Activated naive CD8-positive, alpha-beta T cell treated with anti-CD3 and anti-CD28 coated beads, Interleukin-2, amount 50 U/mL, for 16 hours (primary cell): ENCODE measurements at regions not wholly inside any gene's neighbourhood (a gene's known extent, or its start where the extent isn't known, plus 50 kb on each side); places are given as distances from the start of the nearest gene placed in this dataset.

Experiments used
- DNase-seq: peaks from one replicate; pipeline ENCODE4 v3.0.0-alpha.2; 2020; ENCODE audit warnings: low read depth, low spot score

DNA sequence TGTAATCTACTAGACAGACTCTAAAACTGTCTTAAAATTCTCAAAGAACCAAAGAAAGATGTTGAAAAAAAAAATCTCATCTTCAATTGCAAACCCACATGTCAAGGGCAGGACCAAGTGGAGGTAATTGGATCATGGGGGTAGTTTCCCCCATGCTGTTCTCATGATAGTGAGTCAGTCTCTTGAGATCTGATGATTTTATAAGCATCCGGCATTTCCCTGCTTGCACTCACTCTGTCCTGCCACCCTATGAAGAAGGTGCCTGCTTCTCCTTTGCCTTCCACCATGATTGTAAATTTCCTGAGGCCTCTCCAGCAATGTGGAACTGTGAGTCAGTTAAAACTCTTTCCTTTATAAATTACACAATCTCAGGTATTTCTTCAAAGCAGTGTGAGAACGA, 257.0 kb downstream of the HHIPL2 start:
- DNase-seq: no peak

DNA sequence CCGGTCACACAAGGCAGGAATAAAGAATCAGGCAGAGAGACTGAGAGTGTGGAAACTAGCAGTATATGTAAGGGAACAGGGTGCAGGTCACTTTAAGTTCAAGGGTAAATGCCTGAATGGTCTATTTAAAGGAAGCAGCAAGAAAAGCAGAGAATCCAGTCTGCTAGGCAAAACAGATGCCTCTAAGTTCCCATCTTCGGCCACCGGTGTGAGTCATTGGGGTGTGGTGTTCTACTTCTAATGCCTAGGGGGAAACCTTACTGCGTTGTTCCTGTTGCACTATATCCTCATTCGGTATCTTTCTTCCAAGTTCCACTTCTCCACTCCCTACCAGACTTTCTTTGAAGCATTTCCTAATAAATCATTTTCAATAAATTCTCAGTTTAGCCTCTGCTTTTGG, 259.9 kb downstream of the HHIPL2 start:
- DNase-seq: no peak

DNA sequence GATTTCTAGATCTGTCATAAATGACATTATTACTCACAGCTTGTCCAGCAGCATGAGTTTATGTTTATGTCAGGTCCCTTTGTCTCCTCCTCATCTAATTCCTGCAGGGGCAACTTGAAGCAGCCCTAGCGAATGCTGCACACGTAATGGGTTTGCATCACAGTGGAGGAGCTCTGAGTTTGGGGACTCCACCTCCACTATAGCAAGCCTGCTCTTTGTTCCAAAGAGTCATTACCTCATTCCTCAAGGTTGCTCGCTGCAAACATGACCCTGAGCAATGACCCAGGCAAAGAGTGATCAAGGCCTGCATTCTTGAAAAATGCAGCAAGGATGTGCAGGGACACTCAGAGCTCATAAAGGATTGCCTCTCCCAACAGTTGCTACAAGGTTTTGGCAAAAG, 261.9 kb downstream of the HHIPL2 start:
- DNase-seq: no peak

DNA sequence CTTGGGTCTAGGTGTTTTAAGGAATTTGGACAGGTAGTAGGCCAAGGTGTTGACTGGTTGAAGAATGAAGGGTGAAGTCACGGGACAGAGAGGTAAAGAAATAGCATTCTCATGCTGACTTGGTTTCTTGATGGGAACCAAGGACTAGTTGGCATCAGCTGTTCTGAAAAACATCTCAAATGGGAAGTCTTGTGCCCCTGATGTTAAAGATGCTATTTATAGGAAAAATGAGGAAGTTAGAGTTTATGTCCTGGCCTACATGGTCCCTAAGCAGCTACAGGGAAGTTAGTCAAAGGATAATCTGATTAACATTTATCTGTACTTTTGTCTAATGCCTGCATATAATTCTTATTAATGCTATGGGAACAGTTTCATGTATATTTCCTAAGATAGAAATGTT, 262.4 kb downstream of the HHIPL2 start:
- DNase-seq: no peak

DNA sequence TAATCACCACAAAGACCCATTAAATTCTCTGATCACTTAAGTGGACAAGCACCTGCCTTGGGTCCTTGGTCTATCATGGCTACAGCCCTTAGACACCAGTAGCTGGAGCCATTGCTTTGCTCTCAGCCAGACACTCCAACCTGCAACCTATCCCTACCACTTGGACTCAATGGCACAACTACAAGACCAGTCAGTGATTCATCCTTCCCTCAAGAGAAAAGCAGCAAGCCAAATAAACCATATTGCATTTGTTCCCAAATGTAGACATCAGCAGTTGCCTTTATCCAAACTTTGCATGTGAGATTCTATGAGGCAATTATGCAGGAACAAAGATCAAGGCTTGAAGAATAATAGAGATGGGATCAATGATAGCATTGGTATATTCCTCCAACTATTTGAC, 263.4 kb downstream of the HHIPL2 start:
- no peak for DNase-seq

DNA sequence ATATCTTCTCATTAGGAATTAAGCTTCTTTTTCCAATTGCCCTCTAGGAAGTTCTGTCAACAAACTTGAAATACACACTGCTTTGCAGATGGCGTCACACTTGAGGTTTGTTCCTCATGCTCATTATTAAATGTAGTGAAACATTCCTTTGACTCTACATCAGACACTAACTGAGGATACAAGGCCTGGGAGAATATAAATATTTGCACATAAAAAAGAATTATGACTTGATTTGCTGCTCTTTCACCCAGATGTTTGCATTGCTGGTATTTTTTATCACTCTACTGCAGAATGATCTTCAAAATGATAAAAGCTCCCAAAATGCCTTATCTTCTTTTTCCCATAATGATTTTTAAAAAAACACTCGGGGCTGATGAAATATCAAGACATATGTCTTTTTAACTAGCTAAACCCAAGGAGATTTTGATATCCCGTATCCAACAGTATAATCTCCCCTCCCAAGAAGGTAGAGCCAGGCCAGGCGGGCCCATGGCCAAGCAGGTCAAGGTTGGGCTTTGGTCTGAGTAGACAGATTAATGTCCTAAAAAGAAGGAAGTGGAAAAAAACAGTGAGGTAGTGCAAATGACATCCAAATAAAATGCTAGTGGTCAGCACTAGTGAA, 264.6 kb downstream of the HHIPL2 start:
- no peak for DNase-seq

DNA sequence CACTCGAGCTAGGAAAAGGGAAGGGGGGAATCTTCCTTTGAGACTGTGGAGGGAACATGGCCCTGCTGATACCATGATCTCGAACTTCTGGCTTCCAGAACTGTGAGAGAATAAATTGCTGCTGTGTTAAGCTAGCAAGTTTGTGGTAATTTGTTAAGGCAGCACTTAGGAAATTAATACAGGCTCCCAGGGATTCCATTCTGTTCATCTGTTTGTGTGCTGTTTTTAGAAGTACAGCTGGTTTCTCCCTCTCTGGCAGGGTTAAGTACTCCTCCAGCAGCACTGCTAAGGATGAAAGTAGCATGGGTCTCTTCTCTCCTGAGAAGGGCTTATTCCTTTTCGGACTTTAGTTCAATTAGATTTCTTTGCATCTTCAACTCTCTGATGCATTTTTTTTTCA, 268.3 kb downstream of the HHIPL2 start:
- DNase-seq: no peak

DNA sequence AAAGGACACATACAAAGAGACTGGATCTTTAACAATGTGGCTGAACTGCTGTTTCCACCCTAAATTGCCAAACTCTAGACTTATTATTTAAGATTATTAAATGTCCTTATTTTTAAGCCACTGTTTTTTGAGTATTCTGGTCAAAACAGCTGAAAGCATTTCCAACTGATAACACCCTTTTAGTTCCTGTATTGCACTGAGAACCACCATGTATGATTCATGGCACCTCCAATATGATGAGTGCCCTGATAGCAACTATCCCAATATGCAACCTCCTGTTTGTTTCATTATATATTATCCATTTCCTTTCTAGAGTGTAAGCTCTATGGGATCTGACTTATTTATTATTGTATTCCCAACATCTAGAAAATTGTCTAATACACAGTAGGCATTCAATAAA, 269.4 kb downstream of the HHIPL2 start:
- DNase-seq: no peak

DNA sequence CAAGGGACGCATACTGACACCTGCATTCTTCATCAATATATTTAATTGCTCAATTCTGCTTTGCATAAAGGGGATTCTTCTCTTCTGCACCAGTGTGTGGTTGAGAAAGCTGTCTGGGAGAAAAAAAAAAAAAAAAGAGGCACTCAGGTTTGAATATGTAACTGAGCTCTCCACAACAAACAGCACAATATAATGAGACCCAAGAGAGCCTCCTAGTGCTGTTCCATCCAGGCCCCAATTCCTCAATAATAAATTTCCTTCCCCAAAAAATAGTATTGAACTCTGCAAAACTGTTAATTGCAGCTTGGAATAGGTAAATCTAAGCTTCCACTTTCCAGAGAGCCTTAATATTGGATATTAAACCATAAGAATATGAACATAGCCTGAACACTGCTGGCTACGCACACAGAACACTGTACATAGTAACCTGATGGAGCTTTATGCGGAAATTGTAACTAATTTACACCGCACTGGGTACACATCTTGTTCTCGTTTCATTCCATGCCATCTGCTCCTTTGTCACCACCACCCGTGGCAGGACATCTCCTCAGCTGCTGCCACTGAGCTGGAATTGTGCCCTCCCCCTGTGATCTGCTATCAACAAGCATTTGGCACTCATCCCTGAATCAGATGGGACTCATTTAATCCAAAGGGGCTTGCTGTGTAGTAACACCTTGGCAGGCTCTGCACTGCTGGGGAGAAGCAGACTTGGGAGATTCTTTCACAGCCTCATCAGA, 272.0 kb downstream of the HHIPL2 start:
- no peak for DNase-seq

DNA sequence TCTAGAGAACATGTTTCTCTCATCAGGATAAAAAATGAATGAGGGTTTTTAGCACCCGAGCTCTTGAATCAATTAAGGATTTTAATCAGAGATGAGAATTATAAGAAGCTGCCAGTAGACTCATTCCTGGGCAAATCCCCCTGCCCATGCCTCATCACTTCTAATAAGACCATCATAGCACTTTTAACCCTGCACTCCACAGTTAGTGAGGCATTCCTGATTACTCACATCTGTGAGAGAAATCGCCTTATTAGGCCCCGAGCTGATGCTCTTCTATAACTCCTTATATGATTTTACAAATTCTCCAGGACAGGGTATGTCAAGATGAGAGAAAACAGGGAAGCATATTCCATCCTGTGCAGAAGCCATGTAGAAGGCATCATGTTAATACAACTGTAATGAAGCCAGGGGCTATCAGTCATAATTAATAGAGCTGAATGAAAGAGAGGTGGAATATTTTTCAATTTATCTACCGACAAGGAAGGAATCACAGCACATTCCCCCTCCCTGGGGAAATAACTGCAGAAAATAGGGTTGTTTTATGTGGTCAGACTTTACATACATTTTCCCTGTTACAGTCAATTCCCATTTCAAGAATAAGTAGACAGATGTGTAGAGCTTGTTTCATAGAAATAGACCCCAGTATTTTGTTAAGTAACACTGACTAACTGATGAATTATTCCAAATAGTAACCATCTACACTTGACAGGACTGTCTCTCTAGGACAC, 272.7 kb downstream of the HHIPL2 start:
- no peak for DNase-seq

DNA sequence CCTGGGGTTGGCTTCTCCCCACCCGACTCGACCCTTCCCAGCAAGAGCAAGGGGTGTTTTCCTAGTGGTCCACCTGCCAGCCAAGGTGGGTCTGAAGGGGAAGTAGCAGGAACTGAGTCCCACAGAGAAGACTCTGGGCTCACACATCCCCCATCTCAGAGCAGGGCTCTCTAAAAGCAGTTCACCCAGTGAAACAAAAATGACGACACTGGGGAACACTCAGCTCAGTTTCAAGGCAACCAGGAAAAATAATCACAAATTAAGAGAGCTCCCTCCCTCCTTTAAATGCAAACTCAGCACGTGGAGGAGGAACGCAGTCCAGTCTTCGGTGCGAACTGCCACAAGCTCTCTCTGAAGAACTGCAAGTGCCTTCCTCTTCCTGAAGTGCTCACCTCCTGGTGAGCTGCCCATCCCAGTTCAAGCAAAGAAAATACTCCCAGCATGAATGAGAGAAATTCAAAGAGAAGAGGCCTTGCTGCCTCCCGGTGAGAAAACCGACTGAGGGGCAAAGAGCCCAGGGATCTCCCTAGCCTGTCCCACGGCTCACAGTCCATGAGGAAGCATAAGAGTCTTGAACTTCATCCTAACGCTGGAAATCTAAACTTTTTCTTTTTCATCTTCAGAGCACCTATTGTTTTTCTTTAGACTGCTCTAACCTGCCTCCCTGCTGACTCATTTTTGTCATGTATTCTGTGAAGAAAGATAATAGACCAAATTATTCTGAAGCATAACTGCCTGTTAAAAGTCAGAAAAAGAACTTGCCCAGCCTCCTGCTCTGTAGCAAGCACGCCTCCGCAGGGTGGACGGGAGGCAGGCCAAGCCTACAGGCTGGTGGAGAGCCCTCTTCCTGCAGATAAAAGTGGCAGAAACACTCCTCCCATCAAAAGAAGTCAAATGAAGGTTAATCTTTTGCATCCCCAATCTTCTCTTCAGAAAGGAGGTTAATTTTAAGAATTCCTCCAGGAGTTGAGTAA, 281.4 kb downstream of the HHIPL2 start:
- no peak for DNase-seq

DNA sequence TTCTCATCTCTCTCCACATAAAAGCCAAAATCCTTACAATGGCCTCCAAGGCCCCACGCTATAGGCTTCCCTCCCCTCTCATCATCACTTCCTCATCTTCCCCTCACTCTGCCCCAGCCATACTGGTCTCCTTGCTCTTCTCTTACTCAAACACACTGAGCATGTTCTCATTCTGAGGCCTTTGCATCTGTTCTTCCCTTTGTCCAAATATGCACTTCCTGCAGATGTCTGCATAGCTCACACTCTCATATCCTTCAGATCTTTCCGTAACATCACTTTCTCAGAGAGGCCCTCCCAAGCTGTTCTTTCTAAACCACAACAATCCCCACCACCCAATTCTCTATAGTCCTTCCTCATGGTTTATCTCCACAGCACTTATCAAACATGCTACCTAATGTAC, 284.1 kb downstream of the HHIPL2 start:
- DNase-seq: no peak

DNA sequence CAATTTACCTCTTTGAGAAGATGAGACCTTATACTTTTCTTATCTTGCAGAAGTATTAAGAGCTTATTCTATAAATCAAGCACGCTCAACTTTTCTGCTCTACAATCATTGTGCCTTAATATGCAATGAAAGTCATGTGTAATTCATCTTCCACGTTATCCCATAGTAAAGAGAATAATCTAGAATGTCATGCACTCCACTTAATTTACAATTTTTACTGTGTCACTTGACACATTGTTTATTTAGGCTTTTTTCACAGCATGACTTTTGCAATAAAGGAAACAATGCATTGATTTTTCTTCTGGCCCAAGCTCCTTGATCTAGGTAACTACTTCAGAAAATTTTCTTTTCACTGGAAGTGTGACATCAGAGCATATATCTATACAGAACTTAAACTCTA, 290.9 kb downstream of the HHIPL2 start:
- DNase-seq: no peak

DNA sequence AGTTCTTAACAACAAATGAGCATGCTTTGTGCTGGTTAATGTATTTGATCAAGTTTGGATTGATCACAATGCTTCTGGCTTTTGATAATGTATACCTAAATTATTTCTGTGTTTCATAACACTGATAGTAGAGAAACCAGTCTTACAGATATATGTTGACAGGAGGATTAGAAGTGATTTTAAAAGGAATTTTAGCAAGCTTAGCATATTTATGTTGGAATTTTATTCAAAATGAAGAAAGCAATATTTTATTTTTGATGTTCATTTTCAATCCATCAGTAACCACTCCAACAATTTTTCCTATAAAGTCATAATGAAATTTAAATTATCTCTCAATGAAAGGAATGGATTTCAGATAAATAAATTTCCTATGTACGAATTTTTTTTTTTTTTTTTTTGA, 291.8 kb downstream of the HHIPL2 start:
- DNase-seq: no peak

DNA sequence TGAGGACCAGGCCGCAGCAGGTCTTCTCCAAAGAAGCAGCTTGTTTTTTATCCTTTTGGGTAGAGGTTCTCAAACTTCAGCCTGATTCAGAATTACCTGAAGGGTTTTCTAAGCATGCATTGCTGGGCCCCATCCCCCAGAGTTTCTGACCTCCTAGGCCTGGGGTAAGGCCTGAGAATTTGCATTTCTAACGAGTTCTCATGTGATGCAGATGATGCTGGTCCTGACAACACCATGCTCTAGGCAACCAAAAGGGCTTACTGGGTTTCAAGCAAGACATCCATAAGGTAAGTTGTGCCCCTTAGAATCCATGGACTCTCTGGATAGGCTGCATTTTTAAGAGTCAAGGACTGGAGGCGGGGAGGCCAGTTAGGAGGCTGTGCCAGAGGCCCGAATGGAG, 295.1 kb downstream of the HHIPL2 start:
- DNase-seq: no peak

DNA sequence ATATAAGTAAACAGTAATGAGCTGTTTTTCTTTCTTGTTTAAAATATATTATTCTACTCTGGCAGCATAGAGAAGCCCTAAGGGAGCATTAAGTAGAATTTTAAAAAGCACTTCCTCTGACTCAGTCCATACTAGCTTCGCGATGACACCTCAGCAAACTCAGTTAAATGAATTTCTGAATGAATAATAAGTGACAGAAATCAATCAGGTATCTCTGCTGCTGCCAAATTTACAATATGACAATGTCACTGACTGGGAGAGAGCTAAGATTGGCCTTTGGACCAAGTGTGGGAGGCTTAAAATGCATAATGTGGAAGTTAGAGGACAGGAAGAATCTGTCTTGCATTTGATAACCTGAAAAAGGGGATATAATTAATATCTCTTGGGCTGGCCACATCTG, 296.1 kb downstream of the HHIPL2 start:
- DNase-seq: no peak

DNA sequence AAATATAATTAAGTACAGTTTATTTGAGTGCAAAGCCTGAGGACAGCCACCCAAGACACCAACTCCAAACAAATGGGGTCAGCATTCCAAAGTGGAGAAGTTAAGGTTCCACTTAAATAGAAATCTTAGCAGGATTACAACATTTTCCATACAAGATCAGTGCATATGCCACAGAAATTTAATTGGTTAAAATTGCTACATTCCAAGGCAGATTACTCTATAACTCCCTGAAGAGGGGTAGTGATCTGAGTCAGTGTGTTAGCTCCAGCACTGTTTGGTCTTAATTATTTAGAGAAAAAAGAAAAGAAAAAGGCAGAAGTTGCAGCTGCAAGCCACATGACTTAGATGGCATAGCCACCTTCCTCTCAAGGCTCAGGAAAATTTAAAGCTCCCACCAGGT, 297.5 kb downstream of the HHIPL2 start:
- DNase-seq: no peak

DNA sequence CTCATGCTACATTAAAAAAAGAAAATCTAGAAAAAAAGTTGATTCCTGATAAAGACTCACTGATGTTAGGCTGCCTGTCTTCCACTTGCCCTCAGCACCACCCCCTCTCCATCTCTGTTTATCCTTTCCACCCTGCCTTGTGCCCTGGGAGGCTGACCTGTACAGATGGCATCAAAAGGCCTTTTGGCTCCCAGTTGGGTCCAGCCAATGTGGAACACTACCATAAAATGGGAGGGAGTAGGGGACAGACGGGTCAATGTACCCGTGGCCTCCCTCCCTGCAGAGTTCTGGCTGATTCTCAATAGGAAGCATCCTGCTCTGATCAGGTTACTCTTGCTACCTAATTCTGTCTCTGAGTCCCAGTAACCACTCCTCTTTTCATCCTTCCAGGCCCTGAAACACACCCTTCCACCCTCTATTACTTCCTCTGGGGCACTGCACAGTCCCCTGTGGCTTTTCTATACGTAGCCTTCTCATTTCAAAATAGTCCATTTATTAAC, 300.0 kb downstream of the HHIPL2 start:
- no peak for DNase-seq

DNA sequence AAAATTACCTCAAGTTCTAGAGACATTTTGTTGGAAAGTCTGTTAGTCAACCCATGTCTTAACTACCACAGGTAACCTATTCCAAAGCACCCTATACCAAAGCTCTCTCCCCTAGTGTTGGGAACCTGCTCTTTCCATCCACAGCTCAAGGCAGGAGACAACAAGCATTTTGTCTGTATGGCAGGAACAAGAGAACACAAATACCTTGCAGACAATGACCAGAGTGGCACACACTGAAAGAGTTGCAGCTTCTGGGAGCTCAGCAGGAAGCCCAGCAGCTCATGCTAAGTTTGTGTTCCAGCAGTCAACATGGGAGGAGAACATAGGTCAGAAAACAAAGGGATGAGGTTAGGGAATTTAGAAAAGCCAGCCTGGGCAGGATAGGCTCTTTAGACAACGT, 300.8 kb downstream of the HHIPL2 start:
- DNase-seq: no peak

DNA sequence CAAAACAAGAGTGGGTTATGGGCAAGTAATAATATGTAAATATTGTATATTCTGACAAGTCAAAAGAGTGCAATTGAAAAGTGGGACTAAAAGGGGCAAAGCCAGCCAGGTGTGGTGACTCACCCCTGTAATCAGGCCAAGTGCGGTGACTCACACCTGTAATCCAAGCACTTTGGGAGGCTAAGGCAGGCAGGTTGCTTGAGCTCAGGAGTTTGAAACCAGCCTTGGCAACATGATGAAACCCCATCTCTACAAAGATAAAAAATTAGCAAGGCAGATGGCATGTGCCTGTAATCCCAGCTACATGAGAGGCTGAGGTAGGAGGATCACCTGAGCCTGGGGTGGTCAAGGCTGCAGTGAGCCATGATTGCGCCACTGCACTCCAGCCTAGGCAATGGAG, 304.0 kb downstream of the HHIPL2 start:
- no peak for DNase-seq

DNA sequence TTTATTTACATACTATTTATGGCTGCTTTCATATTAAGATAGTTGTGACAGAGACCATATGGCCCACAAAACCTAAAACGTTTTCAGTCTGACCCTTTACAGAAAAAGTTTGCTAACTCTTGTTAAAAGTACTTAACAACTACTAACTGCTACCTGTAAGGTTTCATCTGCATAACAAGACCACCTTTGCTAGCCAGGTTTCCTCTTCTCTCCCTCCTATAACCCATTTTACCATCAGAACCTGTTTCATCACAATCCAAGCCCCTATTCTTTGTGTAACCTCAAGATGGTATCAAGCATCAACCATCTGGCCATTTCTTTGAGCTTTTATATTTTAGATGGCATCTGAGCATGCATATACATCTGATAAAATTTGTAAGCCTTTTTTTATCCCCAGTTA, 305.4 kb downstream of the HHIPL2 start:
- DNase-seq: no peak

DNA sequence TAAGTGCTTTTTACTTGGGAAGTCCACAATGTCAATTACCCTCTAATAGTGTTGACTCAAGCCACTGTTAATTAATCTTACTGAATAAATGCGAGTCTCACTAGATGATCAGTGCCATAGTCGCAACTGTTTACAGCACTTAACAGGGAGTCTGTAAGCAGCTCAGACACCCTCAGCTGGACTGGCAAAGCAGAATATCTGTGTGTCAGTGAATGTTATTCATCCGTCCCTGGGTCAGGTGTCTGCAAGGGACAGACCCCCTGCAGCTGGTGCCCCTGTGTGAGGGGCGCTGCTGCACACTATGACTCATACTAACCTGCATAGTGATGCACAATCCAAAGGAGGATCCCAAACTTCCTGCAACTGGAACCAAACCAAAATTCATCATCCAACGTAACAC, 306.5 kb downstream of the HHIPL2 start:
- no peak for DNase-seq
